Nephron progenitor cell (in vitro differentiated cells): ENCODE measurements at regions not wholly inside any gene's neighbourhood (a gene's known extent, or its start where the extent isn't known, plus 50 kb on each side); places are given as distances from the start of the nearest gene placed in this dataset.

Source experiments
- DNase-seq: peaks from one replicate; pipeline ENCODE4 v3.0.0; 2021
- H3K27ac Mint-ChIP-seq: 2 replicates; pipeline ENCODE4 v1.8.0; 2021; ENCODE audit warnings: mild to moderate bottlenecking, moderate library complexity, mixed read lengths
- H3K27me3 Mint-ChIP-seq: 2 replicates; pipeline ENCODE4 v1.8.0; 2021; ENCODE audit warnings: mild to moderate bottlenecking, low read depth, mixed read lengths; ENCODE audit not compliant: poor library complexity
- H3K36me3 Mint-ChIP-seq: 2 replicates; pipeline ENCODE4 v1.8.0; 2021; ENCODE audit warnings: low read depth, mixed read lengths
- H3K4me1 Mint-ChIP-seq: 2 replicates; pipeline ENCODE4 v1.8.0; 2021; ENCODE audit warnings: mixed read lengths
- H3K4me3 Mint-ChIP-seq: 2 replicates; pipeline ENCODE4 v1.8.0; 2021; ENCODE audit warnings: mild to moderate bottlenecking, moderate library complexity, mixed read lengths
- H3K9me3 Mint-ChIP-seq: 2 replicates; pipeline ENCODE4 v1.8.0; 2021; ENCODE audit warnings: mild to moderate bottlenecking, moderate library complexity, mixed read lengths
- CTCF ChIP-seq: fragments of 200-600 bp; sonication (generic); IDR thresholded peaks from 2 replicates; pipeline ENCODE4 v1.5.0; 2021; ENCODE audit warnings: antibody characterized with exemption

DNA sequence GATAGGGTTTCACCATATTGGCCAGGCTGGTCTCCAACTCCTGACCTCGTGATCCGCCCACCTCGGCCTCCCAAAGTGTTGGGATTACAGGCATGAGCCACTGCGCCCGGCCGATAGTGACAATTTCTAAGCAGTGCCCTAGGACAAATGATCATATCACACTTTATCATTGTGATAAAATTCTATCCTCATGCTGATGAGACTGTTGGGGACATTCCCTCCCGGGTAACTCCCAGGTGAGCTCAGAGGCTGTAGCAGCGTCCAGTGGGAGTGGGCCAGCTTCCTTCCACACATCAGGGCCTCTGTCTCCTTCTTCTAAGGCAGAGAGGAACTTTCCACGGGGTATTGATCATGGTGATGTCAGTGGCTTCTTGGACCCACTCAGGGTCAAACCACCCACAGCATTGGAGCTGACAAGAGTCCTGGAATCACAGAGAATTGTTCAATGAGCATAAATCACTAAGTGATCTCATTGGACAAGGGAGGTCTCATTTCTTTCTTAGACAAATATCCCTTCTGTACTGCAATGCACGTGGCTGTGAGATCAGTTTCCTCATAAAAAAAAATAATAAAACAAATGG lies 256.1 kb downstream of the KLF6 start:
- Mint-ChIP-seq H3K27ac (no peak overlapping the region), H3K4me1 (peaks cover 57% of the 10 kb centered on the region), H3K27me3 (peaks cover 3% of the 10 kb centered on the region), H3K9me3 (peaks cover 3% of the 10 kb centered on the region), H3K36me3 (no peaks in the 10 kb centered on the region), H3K4me3 (no peak overlapping the region)
- no peak for TF ChIP-seq CTCF
- no peak for DNase-seq

DNA sequence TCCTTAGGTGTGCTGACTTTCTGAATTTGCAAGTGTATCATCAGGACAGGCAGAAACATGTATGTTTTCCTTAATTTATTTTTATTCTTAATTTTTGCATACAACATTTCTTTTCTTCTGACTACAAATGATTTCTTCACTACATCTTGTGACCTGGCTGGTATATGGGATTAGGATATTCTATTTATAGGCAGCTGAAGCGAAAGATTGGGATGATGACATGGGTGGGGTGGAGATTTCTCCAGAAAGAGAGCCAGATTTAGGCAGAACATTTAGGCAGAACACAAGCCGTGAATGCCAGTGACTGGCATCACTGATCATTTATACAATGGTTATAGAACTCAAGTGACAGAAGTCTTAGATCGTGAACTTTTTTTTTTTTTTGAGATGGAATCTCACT lies 256.7 kb downstream of the KLF6 start:
- Mint-ChIP-seq H3K4me1 (peaks cover 57% of the 10 kb centered on the region), H3K9me3 (peaks cover 3% of the 10 kb centered on the region), H3K27ac (no peak overlapping the region), H3K36me3 (peaks cover 2% of the 10 kb centered on the region), H3K27me3 (peaks cover 3% of the 10 kb centered on the region), H3K4me3 (no peak overlapping the region)
- no peak for TF ChIP-seq CTCF
- DNase-seq = no peak

- no peak for TF ChIP-seq CTCF
- Mint-ChIP-seq H3K36me3 (peaks cover 3% of the 10 kb centered on the region), H3K4me1 (peaks cover 57% of the 10 kb centered on the region), H3K27ac (no peak overlapping the region), H3K27me3 (peaks cover 3% of the 10 kb centered on the region), H3K9me3 (peaks cover 4% of the 10 kb centered on the region), H3K4me3 (no peak overlapping the region)
- no peak for DNase-seq
Observed at GRCh38 chr10:3527869-3528268, 257.1 kb downstream of the KLF6 start.

DNA sequence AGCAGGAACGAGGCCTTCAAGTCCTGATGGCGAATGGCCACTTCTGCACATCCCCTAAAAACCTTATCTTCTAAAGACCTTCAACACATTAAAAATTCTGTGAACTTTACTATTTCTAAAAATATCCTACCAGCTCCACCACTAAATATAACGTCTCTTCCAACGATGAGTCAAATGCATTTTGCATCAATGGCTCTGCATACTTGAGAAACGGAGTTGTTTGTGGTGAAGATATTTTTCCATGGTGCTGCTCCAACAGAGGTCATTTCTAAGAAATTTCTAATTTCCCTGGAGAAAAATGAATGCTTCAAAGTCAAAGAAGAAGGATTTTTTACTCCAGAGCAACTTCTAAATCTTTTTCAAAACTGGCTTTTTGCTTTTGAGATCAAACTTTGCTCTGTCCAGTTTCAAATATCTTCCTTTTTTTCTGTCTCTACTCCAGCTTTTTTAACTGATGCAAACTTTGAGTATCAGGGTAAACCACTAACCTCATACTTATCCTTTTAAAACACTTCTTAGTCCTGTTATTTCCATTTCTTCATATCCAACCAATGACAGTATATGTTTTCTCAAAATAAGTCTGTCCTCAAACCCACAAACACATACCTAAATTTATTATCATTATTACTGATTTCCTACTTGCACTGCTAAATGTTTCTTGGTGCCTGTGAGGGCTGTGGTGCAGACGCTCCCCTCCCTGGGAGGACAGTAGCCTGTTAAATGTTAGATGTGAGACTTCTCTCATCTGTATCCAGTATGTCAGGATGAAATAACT lies 258.1 kb downstream of the KLF6 start:
- DNase-seq = no peak
- Mint-ChIP-seq H3K36me3 (peaks cover 3% of the 10 kb centered on the region), H3K27ac (peak overlapping the region; percentile 18), H3K4me3 (no peak overlapping the region), H3K27me3 (peaks cover 3% of the 10 kb centered on the region), H3K4me1 (peaks cover 57% of the 10 kb centered on the region), H3K9me3 (peaks cover 11% of the 10 kb centered on the region)
- no peak for TF ChIP-seq CTCF

DNA sequence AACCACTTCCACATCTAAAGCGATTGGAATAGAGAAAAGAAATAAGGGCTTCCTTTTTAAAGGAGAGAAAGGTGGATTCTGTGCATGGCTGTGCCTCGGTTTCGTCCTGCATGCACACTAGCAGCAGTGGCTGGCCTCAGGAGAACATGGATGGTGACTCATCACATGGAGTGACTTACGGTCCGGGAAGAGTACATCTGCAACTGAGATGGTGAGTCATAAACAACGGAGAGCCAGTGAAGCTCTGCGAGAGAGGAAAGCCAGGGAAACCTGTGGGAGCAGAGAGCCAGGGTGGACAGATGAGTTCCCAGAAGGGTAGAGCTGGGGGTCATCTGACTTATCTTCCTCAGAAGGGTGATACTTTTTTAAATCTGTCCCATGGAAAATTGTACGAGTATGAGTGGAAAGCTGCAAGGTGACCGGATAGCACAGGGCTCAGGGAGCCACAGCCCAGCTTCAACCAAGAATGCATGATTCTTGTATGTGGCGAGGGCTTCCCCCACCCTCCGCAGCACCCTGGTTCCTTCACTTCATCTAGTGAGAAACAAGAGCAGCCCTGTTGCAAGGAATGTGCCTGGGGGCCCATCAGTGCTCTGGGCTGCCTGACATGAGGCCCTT lies 259.1 kb downstream of the KLF6 start:
- Mint-ChIP-seq H3K36me3 (peaks cover 3% of the 10 kb centered on the region), H3K4me1 (peaks cover 48% of the 10 kb centered on the region), H3K27me3 (peaks cover 3% of the 10 kb centered on the region), H3K4me3 (no peak overlapping the region), H3K27ac (peak overlapping the region; percentile 75), H3K9me3 (peaks cover 11% of the 10 kb centered on the region)
- TF ChIP-seq CTCF = no peak
- DNase-seq = no peak
